PFSK-1 (cell line): ENCODE measurements at regions not wholly inside any gene's neighbourhood (a gene's known extent, or its start where the extent isn't known, plus 50 kb on each side); places are given as distances from the start of the nearest gene placed in this dataset.

Experiments
- POLR2AphosphoS5 ChIP-seq: IDR thresholded peaks from 2 replicates; pipeline ENCODE4 v1.6.1; 2012; ENCODE audit warnings: low read depth, mild to moderate bottlenecking, control low read depth, low read length, moderate library complexity
- SIN3A ChIP-seq: IDR thresholded peaks from 2 replicates; pipeline ENCODE4 v1.6.1; 2012; ENCODE audit warnings: mild to moderate bottlenecking, low read length, moderate library complexity, borderline replicate concordance; ENCODE audit not compliant: insufficient read depth
- TAF1 ChIP-seq: IDR thresholded peaks from 2 replicates; pipeline ENCODE4 v1.6.1; 2012; ENCODE audit warnings: low read length, control low read depth, borderline replicate concordance; ENCODE audit not compliant: insufficient read depth

DNA sequence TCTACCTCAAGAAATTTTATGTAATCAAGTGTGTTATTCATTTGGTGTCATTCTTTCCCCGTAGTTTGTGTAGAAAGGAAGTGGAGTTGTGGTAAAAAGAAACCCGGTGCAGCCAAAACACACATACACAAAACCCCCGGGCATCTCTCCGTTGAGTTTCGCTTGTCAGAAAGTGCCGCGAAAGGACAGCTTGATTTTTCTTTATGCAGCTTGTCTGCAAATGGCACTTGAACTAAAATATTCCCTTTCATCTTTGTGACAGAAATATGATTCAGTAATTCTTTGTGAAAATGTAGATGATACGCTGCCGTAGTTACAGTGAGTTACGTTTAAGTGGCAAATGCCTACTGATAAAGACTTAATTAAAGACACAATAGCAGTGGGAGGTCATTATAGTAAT is 268.8 kb upstream of the SPRED2 start:
- TF ChIP-seq TAF1 = no peak
- no peak for TF ChIP-seq POLR2AphosphoS5
- no peak for TF ChIP-seq SIN3A
